HL-60 (cell line): ENCODE measurements at regions not wholly inside any gene's neighbourhood (a gene's known extent, or its start where the extent isn't known, plus 50 kb on each side); places are given as distances from the start of the nearest gene placed in this dataset.

Experiments used
- DNase-seq, 2 experiments: peaks; one replicate each; pipeline ENCODE4 v3.0.0-alpha.2; 2010 to 2020; ENCODE audit warnings: low read depth in 1 of 2, low spot score in 1 of 2
- H3K27ac ChIP-seq: fragments of 250-450 bp; sonication (Bioruptor Pico); replicated peaks from 2 replicates; pipeline ENCODE4 v1.5.1; 2020; ENCODE audit warnings: mild to moderate bottlenecking, moderate library complexity
- H3K27me3 ChIP-seq: fragments of 250-450 bp; sonication (Bioruptor Pico); 2 replicates; pipeline ENCODE4 v1.5.1; 2021; ENCODE audit warnings: mild to moderate bottlenecking, moderate library complexity; ENCODE audit not compliant: insufficient read depth, poor library complexity, severe bottlenecking
- H3K4me3 ChIP-seq: replicated peaks from 2 replicates; pipeline ENCODE4 v1.5.1; 2011; ENCODE audit warnings: mild to moderate bottlenecking, control low read depth, low read length; ENCODE audit not compliant: insufficient read depth
- CTCF ChIP-seq: IDR thresholded peaks from one replicate; pipeline ENCODE4 v1.5.1; 2011; ENCODE audit warnings: low read length, control low read depth, inconsistent platforms; ENCODE audit not compliant: insufficient read depth
- GABPA ChIP-seq: IDR thresholded peaks from 2 replicates; pipeline ENCODE4 v1.6.1; 2012; ENCODE audit warnings: low read depth
- POLR2AphosphoS5 ChIP-seq: IDR thresholded peaks from 2 replicates; pipeline ENCODE4 v1.6.1; 2012; ENCODE audit warnings: low read depth
- REST ChIP-seq: IDR thresholded peaks from 2 replicates; pipeline ENCODE4 v1.6.1; 2012; ENCODE audit warnings: low read depth; ENCODE audit not compliant: insufficient replicate concordance
- SPI1 ChIP-seq: IDR thresholded peaks from 2 replicates; pipeline ENCODE4 v1.6.1; 2012; ENCODE audit warnings: low read depth, mild to moderate bottlenecking, borderline replicate concordance

- DNase-seq = no peak
- Histone ChIP-seq H3K4me3 (no peak overlapping the region), H3K27ac (no peak overlapping the region), H3K27me3 (no peaks in the 10 kb centered on the region)
- TF ChIP-seq POLR2AphosphoS5 = no peak
- TF ChIP-seq SPI1 = no peak
- no peak for TF ChIP-seq CTCF
- no peak for TF ChIP-seq GABPA
- TF ChIP-seq REST = no peak
These were observed 336.8 kb upstream of the IGFBP3 start for GRCh38 chr7:46257761-46258448.

GRCh38 chr7:46256870-46257661 lies 336.0 kb upstream of the IGFBP3 start:
- Histone ChIP-seq H3K27me3 (no peaks in the 10 kb centered on the region), H3K4me3 (no peak overlapping the region), H3K27ac (no peak overlapping the region)
- no peak for DNase-seq
- TF ChIP-seq GABPA (no peak), SPI1 (no peak), POLR2AphosphoS5 (no peak), CTCF (no peak), REST (no peak)

- TF ChIP-seq CTCF (no peak), SPI1 (no peak), POLR2AphosphoS5 (no peak), GABPA (no peak), REST (no peak)
- H3K27me3 ChIP-seq = no peaks in the 10 kb centered on the region
- no peak overlapping the region for H3K27ac ChIP-seq
These were observed 332.4 kb upstream of the IGFBP3 start for GRCh38 chr7:46253520-46253919.

More at GRCh38 chr7:46253520-46253919, 332.4 kb upstream of the IGFBP3 start:
- H3K4me3 ChIP-seq = no peak overlapping the region
- no peak for DNase-seq
